ENCODE measurements at regions not wholly inside any gene's neighbourhood (a gene's known extent, or its start where the extent isn't known, plus 50 kb on each side); places are given as distances from the start of the nearest gene placed in this dataset.

GRCh38 chr6:156437121-156437879 lies 339.9 kb upstream of the ARID1B start:
- no peak for DNase-seq (ENCODE audit: low read depth)
- no peaks in the 10 kb centered on the region for H3K27me3 ChIP-seq (ENCODE audit: control insufficient read depth, insufficient read depth, low read length)
- H3K36me3 ChIP-seq (ENCODE audit: control insufficient read depth, insufficient read depth, low read length), result no peaks in the 10 kb centered on the region
- H3K4me3 ChIP-seq (ENCODE audit: low read depth, low read length), result no peak overlapping the region
- TF ChIP-seq, protein P1, sequence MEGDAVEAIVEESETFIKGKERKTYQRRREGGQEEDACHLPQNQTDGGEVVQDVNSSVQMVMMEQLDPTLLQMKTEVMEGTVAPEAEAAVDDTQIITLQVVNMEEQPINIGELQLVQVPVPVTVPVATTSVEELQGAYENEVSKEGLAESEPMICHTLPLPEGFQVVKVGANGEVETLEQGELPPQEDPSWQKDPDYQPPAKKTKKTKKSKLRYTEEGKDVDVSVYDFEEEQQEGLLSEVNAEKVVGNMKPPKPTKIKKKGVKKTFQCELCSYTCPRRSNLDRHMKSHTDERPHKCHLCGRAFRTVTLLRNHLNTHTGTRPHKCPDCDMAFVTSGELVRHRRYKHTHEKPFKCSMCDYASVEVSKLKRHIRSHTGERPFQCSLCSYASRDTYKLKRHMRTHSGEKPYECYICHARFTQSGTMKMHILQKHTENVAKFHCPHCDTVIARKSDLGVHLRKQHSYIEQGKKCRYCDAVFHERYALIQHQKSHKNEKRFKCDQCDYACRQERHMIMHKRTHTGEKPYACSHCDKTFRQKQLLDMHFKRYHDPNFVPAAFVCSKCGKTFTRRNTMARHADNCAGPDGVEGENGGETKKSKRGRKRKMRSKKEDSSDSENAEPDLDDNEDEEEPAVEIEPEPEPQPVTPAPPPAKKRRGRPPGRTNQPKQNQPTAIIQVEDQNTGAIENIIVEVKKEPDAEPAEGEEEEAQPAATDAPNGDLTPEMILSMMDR (IDR thresholded peaks at IDR 0.05; ENCODE audit: insufficient read depth, low read length, poor library complexity, severe bottlenecking), result no peak

DNA sequence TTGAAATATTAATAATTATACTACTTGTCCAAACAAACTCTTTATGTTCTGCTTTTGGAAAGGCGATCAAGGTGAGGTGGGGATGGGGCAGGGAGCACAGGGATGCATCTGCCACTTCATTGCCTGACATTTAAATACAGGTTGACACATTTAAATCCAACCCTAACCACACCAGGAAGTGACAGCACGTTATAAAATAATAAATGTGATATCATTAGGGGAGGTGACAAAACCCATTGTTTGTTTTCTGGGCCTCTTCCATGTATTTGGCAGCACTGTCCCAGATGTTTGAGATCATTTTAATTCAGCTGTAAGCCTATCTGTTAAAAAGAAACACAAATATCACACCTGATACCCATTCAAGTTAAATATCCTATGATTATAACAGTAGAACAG lies 342.4 kb upstream of the ARID1B start:
- DNase-seq (ENCODE audit: low read depth), result no peak
- Histone ChIP-seq H3K27me3 (ENCODE audit: control insufficient read depth, insufficient read depth, low read length) (no peaks in the 10 kb centered on the region), H3K36me3 (ENCODE audit: control insufficient read depth, insufficient read depth, low read length) (no peaks in the 10 kb centered on the region), H3K4me3 (ENCODE audit: low read depth, low read length) (no peak overlapping the region)
- TF ChIP-seq, protein P1 (IDR thresholded peaks at IDR 0.05; ENCODE audit: insufficient read depth, low read length, poor library complexity, severe bottlenecking), result no peak

DNA sequence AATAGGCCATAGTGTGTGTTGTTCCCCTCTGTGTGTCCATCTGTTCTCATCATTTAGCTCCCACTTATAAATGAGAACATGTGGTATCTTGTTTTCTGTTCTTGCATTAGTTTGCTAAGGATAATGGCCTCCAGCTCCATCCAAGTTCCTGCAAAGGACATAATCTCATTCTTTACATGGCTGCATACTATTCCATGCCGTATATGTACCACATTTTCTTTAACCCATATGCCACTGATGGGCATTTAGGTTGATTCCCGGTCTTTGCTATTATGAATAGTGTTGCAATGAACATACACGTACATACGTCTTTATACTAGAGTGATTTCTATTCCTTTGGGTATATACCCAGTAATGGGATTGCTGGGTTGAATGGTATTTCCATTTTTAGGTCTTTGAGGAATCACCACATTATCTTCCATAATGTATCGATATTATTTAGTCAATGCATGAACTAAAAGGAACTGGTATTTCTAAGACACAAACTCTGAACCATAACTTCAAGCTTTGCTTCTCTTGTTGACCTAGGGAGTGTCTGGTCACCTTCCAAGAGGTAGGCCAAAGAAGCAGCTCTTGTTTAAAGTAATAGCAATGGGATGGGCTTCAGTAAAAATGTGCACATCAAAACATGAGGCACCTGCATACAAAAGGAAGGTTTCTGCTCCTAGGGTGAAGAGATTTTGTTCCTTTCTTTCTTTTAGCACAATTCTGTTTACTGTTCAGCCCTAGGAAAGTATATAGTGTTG lies 343.0 kb upstream of the ARID1B start:
- DNase-seq (ENCODE audit: low read depth), result no peak
- TF ChIP-seq, protein P1 (IDR thresholded peaks at IDR 0.05; ENCODE audit: insufficient read depth, low read length, poor library complexity, severe bottlenecking), result no peak
- Histone ChIP-seq H3K27me3 (ENCODE audit: control insufficient read depth, insufficient read depth, low read length) (no peaks in the 10 kb centered on the region), H3K4me3 (ENCODE audit: low read depth, low read length) (no peak overlapping the region), H3K36me3 (ENCODE audit: control insufficient read depth, insufficient read depth, low read length) (no peaks in the 10 kb centered on the region)

DNA sequence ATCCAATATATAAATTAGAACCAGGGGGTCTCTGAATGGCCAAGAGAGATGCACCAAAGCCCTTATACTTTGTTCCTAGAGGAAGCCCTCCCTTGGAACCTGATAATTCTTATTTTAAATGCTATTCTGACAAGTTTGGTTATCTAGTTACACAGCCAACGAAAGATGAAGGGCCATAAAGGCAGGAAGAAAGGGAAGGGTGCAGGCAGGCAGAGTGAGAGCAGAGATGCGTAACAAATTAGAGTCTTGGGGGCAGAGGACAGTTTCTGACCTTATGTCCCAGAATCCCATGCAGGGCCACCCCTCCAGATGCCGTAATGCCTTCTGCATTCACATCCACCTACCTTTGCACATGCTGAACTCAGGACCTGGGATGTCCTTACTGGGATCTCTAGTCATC lies 344.6 kb upstream of the ARID1B start:
- Histone ChIP-seq H3K4me3 (ENCODE audit: low read depth, low read length) (no peak overlapping the region), H3K36me3 (ENCODE audit: control insufficient read depth, insufficient read depth, low read length) (no peaks in the 10 kb centered on the region), H3K27me3 (ENCODE audit: control insufficient read depth, insufficient read depth, low read length) (no peaks in the 10 kb centered on the region)
- DNase-seq (ENCODE audit: low read depth), result no peak
- TF ChIP-seq, protein P1 (IDR thresholded peaks at IDR 0.05; ENCODE audit: insufficient read depth, low read length, poor library complexity, severe bottlenecking), result no peak

GRCh38 chr6:156430386-156430785 lies 346.8 kb upstream of the ARID1B start:
- Histone ChIP-seq H3K36me3 (ENCODE audit: control insufficient read depth, insufficient read depth, low read length) (no peaks in the 10 kb centered on the region), H3K4me3 (ENCODE audit: low read depth, low read length) (no peak overlapping the region), H3K27me3 (ENCODE audit: control insufficient read depth, insufficient read depth, low read length) (no peaks in the 10 kb centered on the region)
- DNase-seq (ENCODE audit: low read depth), result no peak
- TF ChIP-seq, protein P1 (IDR thresholded peaks at IDR 0.05; ENCODE audit: insufficient read depth, low read length, poor library complexity, severe bottlenecking), result no peak
